CD1c-positive myeloid dendritic cell (primary cell): ENCODE measurements at regions not wholly inside any gene's neighbourhood (a gene's known extent, or its start where the extent isn't known, plus 50 kb on each side); places are given as distances from the start of the nearest gene placed in this dataset.
"Not testable (repeated sequence)": the region's sequence is repeated elsewhere in the genome, so short reads cannot be mapped to it uniquely, and the experiment has no call there.

Source experiments
- DNase-seq: peaks from one replicate; pipeline ENCODE4 v3.0.0-alpha.2; 2016; ENCODE audit errors: extremely low spot score

DNA sequence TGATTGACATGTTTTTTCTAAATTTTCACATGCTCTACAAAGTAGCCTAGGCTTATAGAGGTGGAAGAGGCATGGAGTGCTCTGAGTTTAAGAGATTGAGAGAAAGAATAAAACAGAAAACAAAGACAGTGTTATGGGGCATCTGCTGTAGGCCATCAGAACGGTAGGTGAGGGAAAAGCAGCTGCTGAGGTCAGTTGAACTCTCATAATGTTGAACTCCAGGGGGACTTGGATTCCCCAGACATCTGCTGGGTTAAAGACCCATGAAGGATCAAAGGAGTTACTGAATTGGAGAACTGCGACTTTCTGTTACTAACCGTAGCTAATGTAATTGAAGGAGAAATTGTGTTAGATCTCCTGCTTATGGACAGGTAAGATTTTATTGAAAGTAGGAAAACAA is 333.9 kb downstream of the TFAP2B start:
- no peak for DNase-seq

DNA sequence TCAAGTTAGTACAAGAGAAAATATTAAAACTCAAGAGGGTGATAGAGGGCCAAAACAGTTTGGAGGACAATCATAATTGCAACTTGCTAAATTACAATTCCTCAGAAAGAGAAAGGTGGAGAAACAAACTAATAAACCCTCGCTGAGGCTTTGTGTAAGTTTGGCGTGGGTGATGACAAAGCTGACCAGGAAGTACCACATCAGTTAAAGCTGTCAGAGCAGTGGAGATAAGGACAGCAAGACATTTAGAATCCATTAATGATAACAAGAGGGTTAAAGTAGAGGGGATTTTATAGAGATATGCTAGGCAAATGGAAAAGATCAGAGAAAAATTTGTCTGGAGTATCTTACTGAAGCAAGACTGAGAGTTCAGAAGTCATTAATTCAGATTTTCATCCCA is 334.4 kb downstream of the TFAP2B start:
- DNase-seq, result no peak

GRCh38 chr6:51154925-51155324 is 336.3 kb downstream of the TFAP2B start:
- DNase-seq, result not testable (repeated sequence)

DNA sequence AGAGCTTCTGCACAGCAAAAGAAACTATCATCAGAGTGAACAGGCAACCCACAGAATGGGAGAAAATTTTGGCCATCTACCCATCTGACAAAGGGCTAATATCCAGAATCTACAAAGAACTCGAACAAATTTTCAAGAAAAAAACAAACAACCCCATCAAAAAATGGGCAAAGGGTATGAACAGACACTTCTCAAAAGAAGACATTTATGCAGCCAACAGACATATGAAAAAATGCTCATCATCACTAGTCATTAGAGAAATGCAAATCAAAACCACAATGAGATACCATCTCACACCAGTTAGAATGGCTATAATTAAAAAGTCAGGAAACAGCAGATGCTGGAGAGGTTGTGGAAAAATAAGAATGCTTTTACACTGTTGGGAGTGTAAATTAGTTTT is 340.6 kb downstream of the TFAP2B start:
- DNase-seq, result not testable (repeated sequence)

- DNase-seq, result no peak
Measured at GRCh38 chr6:51161752-51162151, 343.1 kb downstream of the TFAP2B start.

DNA sequence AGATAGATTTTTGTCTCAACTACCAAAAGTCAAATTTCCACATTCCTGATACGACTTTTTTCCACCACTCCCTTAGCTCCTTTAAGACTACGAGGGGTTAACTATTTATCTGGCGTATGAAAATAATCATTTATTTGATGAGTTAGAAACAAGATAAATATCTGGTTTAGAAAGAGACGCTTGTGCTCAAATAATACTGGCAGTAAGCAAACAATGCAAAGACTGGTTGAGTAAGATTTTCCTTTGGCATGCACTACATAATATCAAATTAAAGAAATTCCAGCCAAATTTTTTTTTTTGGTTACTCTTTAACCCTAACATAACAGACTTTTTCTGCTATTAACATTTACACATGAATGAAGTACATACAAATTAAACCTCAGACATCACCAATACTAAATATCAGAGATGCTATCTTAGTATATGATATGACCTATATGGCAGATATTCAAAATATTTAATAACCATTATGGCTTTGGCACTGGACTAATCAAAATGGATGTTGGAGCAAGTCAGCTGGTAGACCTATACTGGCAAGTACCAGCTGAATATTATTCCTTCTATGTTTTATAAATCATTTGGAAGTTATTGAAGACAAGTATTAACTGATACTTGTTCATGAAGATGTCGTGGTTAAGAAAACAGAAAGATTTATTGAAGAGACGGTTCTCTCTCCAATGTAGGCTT is 345.3 kb downstream of the TFAP2B start:
- DNase-seq, result no peak

DNA sequence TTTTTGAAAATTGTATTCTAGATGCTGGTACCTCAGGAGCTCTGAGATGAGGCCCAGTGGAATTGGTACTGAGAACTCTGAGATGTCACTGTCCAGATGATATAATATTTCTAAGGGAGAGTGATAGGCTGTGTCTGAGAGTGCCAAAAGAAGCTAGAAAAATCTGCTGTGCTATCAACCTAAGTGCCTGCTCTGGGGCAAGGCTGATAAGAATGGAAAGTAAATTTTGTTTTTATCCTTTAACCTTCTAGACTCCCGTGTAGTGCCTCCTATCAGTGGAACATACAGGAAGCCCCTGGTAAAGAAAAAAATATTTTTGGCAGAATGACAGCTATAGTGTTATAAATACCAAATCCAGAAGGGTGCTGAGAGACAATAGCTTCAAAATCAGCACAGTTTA is 348.2 kb downstream of the TFAP2B start:
- DNase-seq, result no peak

DNA sequence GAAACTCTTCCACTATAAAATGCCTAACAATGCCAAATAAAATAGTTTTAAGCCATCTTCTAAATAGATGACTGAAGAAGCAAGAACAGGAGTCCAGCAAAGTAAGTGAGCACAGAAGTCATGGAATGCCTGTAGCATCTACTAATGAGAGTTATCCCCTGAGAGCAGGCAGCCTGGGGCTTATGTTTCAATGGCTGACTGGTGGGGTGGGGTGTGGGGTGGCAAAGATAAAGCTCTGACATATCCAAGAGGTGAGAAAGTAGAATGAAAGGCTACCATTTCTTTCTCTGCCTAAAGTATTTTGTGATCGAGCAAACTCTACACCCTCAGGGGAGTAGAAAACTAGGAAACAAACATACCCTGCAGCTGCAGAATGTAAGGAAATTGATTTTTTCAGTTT is 348.8 kb downstream of the TFAP2B start:
- no peak for DNase-seq

DNA sequence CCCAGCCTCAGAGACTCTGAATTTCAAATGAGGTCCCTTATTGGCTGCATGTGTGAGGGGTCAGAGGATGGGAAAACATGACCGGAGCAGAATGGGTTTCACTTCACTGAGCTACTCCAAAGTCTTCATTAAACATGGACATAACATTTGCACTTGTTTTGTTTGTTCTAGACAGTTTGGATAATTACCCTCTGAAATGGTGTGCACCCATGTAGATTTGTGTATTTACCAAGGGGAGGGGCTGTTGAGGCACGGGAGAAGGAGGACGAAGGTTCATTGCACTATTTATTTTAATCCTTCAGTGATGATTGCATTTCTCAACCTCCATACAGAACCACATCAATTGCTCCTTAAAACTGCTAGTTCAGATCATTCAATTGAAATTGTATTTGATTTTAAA is 364.2 kb downstream of the TFAP2B start:
- DNase-seq, result no peak

GRCh38 chr6:51184046-51184445 is 365.4 kb downstream of the TFAP2B start:
- no peak for DNase-seq

DNA sequence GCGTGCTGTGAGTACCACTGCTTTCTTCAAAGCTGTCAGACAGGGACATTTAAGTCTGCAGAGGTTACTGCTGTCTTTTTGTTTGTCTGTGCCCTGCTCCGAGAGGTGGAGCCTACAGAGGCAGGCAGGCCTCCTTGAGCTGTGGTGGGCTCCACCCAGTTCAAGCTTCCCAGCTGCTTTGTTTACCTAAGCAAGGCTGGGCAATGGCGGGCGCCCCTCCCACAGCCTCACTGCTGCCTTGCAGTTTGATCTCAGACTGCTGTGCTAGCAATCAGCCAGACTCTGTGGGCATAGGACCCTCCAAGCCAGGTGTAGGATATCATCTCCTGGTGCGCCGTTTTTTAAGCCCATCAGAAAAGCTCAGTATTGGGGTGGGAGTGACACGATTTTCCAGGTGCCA is 374.5 kb downstream of the TFAP2B start:
- DNase-seq, result not testable (repeated sequence)

- no peak for DNase-seq
Measured at GRCh38 chr6:51199105-51199552, 380.5 kb downstream of the TFAP2B start.

DNA sequence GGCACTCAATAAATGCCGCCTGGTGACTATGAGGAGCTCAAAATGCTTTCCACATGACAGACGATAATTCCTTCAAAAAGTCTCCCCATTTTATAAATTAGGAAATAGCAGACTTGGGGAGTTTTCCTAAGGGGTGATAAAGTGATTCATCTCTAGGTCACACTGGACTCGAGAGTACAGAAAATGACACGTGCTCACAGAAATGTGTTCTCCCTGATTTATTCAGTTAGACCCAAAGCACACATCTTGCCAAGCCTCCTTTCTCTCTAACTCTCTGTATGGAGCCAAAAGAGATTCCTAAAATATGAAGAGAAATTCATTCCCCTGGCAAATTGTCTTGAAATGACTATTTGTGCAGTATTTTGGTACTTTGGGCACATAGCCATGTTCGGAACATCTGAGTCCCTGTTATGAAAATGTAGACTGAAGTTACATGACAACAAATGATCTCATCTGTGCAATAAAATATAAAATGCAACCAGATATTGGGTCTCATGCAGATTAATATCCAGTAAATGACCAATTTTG is 381.1 kb downstream of the TFAP2B start:
- no peak for DNase-seq

DNA sequence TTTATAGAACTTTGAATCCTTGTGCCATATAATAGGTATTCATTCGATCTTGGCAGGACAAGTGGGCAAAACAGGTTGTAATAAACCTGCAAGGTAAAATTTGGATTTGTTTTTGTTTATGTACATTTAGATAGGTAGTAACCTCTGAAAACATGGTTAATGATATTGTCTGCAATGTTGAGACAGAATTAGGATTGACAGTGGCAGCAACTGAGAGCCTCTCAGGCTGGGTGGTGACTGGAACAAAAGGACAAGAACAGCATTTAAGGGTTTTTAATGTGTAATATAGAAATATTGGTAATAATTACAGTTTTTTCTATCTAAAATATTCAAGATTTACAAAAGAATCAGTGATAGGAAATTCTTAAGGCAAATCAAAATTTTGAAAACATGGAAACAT is 382.0 kb downstream of the TFAP2B start:
- no peak for DNase-seq

DNA sequence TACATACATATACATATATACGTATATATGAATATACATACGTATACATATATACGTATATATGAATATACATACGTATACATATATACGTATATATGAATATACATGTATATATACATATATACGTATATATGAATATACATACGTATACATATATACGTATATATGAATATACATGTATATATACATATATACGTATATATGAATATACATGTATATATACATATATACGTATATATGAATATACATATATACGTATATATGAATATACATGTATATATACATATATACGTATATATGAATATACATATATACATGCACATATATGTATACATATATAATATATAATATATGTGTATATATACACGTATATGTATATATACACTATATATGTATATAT is 384.0 kb downstream of the TFAP2B start:
- not testable (repeated sequence) for DNase-seq

GRCh38 chr6:51203504-51203903 is 384.8 kb downstream of the TFAP2B start:
- no peak for DNase-seq

GRCh38 chr6:51206686-51207085 is 388.0 kb downstream of the TFAP2B start:
- DNase-seq, result not testable (repeated sequence)

DNA sequence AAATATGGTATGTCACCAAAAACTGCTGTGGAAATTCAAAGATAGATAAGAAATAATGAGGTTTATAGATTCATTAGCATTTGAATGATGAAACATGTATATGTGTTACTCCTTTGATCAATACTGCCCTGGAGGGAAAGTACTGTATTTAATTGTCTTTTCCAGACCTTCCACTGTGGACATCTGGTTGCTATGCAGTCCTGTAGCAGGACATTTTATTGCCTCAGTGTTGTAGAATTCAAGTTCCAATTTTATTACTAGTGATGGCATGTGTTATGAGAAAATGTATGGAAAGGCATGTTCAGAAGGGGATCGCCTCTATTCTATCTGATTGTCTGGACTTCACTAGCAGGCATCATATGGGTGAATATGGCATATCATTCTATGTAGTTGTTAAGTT is 391.0 kb downstream of the TFAP2B start:
- DNase-seq, result no peak

- no peak for DNase-seq
Measured at GRCh38 chr6:51213811-51214210, 395.1 kb downstream of the TFAP2B start.

DNA sequence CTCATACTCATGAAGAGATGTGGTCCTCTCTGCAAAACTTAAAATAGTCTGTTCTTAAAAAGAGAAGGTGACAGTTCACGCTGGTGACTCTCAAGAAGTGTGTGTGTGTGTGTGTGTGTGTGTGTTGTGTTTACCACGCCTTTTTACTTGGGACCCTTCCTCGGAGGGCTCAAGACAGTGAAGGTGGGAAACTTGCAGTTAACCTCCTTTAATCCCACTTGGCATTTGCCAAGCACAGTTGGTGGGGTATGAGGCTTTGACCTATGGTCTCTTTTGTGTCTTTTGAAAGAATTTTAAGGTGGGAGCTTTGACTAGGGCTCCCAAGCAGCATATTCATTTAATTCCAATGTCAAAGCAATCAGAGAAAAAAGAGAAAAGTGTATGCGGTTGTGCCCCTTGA is 395.8 kb downstream of the TFAP2B start:
- DNase-seq, result no peak

- DNase-seq, result no peak
Measured at GRCh38 chr6:51218181-51218580, 399.5 kb downstream of the TFAP2B start.

GRCh38 chr6:51224580-51225240 is 406.0 kb downstream of the TFAP2B start:
- DNase-seq, result not testable (repeated sequence)

GRCh38 chr6:51241376-51241775 is 422.7 kb downstream of the TFAP2B start:
- no peak for DNase-seq
